AG09309 (cell line): ENCODE measurements at regions not wholly inside any gene's neighbourhood (a gene's known extent, or its start where the extent isn't known, plus 50 kb on each side); places are given as distances from the start of the nearest gene placed in this dataset.

Experiments used
- DNase-seq: peaks from one replicate; pipeline ENCODE4 v3.0.0-alpha.2; 2010; ENCODE audit warnings: low read depth
- H3K4me3 ChIP-seq: 2 replicates; pipeline ENCODE4 v1.5.1; 2011; ENCODE audit warnings: mild to moderate bottlenecking, low read depth, low read length, moderate library complexity; ENCODE audit not compliant: control insufficient read depth
- CTCF ChIP-seq: IDR thresholded peaks from 2 replicates; pipeline ENCODE4 v1.5.1; 2011; ENCODE audit warnings: mild to moderate bottlenecking, low read depth, low read length, inconsistent platforms; ENCODE audit not compliant: insufficient read depth, control insufficient read depth; ENCODE audit errors: missing control alignments

- no peak for TF ChIP-seq CTCF
- no peak for DNase-seq
- no peak overlapping the region for H3K4me3 ChIP-seq
These were observed 726.8 kb upstream of the GCFC2 start for GRCh38 chr2:76437564-76437963.

GRCh38 chr2:76429374-76429773, 718.7 kb upstream of the GCFC2 start:
- no peak for DNase-seq
- no peak for TF ChIP-seq CTCF
- H3K4me3 ChIP-seq = no peak overlapping the region

- TF ChIP-seq CTCF = no peak
- no peak overlapping the region for H3K4me3 ChIP-seq
- DNase-seq = no peak
These were observed 716.7 kb upstream of the GCFC2 start for GRCh38 chr2:76427452-76427851.

- no peak for TF ChIP-seq CTCF
- no peak for DNase-seq
- no peak overlapping the region for H3K4me3 ChIP-seq
These were observed 705.1 kb upstream of the GCFC2 start for GRCh38 chr2:76415821-76416220.

GRCh38 chr2:76413436-76413835, 702.7 kb upstream of the GCFC2 start:
- no peak overlapping the region for H3K4me3 ChIP-seq
- DNase-seq = no peak
- TF ChIP-seq CTCF = no peak

GRCh38 chr2:76406134-76406855, 695.6 kb upstream of the GCFC2 start:
- no peak overlapping the region for H3K4me3 ChIP-seq
- no peak for DNase-seq
- TF ChIP-seq CTCF = no peak
